SK-N-MC (cell line): ENCODE measurements at regions not wholly inside any gene's neighbourhood (a gene's known extent, or its start where the extent isn't known, plus 50 kb on each side); places are given as distances from the start of the nearest gene placed in this dataset.

Experiments used
- DNase-seq: peaks from one replicate; pipeline ENCODE4 v3.0.0-alpha.2; 2011; ENCODE audit warnings: low read depth, low spot score
- H3K27ac ChIP-seq: fragments of 200-600 bp; sonication (generic); 2 replicates; pipeline ENCODE4 v1.5.1; 2016; ENCODE audit warnings: mixed run types
- H3K36me3 ChIP-seq: fragments of 200-600 bp; sonication (generic); 2 replicates; pipeline ENCODE4 v1.6.1; 2017; ENCODE audit warnings: antibody characterized with exemption, low read length, mixed read lengths; ENCODE audit not compliant: insufficient read depth
- H3K4me3 ChIP-seq: fragments of 200-600 bp; sonication (generic); 2 replicates; pipeline ENCODE4 v1.5.1; 2016
- H3K9ac ChIP-seq: fragments of 200-600 bp; sonication (generic); 2 replicates; pipeline ENCODE4 v1.8.0; 2017; ENCODE audit warnings: mixed run types, mixed read lengths; ENCODE audit not compliant: insufficient read length
- H3K9me3 ChIP-seq: fragments of 200-600 bp; sonication (generic); 2 replicates; pipeline ENCODE4 v1.6.1; 2017; ENCODE audit warnings: low read depth, mild to moderate bottlenecking, antibody characterized with exemption, low read length, moderate library complexity, mixed read lengths
- EZH2 ChIP-seq: fragments of 200-600 bp; sonication (generic); IDR thresholded peaks from one replicate; pipeline ENCODE4 v1.6.1; 2017; ENCODE audit warnings: antibody characterized with exemption
- FOXP2 ChIP-seq: optimal IDR thresholded peaks from 2 replicates; pipeline ENCODE3; 2011; ENCODE audit warnings: mild to moderate bottlenecking, moderate library complexity; ENCODE audit not compliant: insufficient read depth; ENCODE audit errors: extremely low read length, control extremely low read depth
- POLR2AphosphoS5 ChIP-seq: IDR thresholded peaks from 2 replicates; pipeline ENCODE4 v1.6.1; 2012; ENCODE audit warnings: mild to moderate bottlenecking, low read depth, low read length, borderline replicate concordance

DNA sequence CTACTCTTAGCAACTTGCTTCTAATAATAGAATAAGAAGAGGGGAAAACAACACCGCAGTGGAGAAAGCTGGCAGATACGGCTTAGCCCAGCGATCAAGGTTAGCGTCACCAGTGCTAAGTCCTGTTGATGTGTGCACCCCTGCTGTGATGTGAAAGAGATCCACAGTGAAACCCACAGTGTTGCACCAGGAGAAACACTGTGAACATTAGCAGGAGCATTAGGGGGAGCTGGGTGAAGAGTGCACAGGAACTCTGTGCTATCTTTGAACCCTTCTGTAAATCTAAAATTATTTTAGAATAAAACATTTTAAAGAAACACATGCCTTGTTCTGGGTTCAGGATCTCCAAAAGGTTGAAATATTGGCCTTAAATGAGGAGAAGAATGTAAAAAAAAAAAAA, 154.1 kb upstream of the UNC5B start:
- no peak for TF ChIP-seq EZH2
- no peak for TF ChIP-seq FOXP2
- TF ChIP-seq POLR2AphosphoS5 = no peak
- DNase-seq = no peak

DNA sequence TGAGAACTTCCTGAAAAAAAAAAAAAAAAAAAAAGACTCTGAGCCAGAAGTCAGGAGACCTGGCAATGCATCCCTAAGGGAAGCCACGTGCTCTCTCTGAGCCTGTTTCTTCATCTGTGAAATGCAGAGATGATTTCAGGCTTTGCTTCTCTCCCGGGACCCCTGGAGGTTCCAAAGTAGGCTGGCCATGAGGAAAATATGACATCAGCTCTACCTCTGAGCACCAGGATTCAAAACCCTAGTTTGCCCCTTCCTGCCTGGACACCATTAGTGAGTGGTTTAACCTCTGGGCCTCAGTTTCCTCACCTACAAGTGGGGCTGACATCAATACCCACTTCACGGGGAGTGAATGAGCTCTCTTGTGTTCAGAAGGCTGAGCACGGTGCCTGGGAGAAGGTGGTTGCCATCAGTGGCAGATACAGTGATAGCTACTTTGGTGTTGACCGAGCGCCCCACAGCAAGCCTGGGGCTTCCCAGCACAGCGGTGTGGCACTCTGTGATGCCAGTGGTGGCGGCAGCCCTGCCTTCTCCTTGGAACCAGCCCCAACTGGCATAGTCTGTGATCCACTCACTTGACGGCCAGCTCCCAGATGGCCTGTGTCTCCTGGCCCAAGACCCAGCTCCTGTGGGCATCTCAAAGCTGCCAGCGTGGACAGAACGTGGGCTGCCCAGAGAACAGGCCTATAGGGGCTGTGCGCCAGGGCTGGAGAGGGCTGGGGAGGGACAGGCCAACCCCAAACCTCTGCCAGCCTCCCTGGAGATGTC, 153.1 kb upstream of the UNC5B start:
- TF ChIP-seq EZH2 = no peak
- no peak for TF ChIP-seq FOXP2
- TF ChIP-seq POLR2AphosphoS5 = no peak
- Histone ChIP-seq H3K9me3 (no peaks in the 10 kb centered on the region), H3K36me3 (no peaks in the 10 kb centered on the region), H3K9ac (no peak overlapping the region), H3K27ac (no peak overlapping the region), H3K4me3 (no peak overlapping the region)
- no peak for DNase-seq

More for the DNA sequence above, 154.1 kb upstream of the UNC5B start:
- Histone ChIP-seq H3K4me3 (no peak overlapping the region), H3K27ac (no peak overlapping the region), H3K9me3 (no peaks in the 10 kb centered on the region), H3K36me3 (no peaks in the 10 kb centered on the region), H3K9ac (no peak overlapping the region)

GRCh38 chr10:71059943-71060342, 152.4 kb upstream of the UNC5B start:
- no peak for DNase-seq
- no peak for TF ChIP-seq FOXP2
- Histone ChIP-seq H3K36me3 (no peaks in the 10 kb centered on the region), H3K9ac (no peak overlapping the region), H3K9me3 (no peaks in the 10 kb centered on the region), H3K4me3 (no peak overlapping the region), H3K27ac (no peak overlapping the region)

- Histone ChIP-seq H3K9me3 (no peaks in the 10 kb centered on the region), H3K4me3 (no peak overlapping the region), H3K9ac (no peak overlapping the region), H3K27ac (no peak overlapping the region), H3K36me3 (no peaks in the 10 kb centered on the region)
- no peak for DNase-seq
- no peak for TF ChIP-seq POLR2AphosphoS5
- TF ChIP-seq FOXP2 = no peak
- no peak for TF ChIP-seq EZH2
Measured at GRCh38 chr10:71060476-71061426, 151.6 kb upstream of the UNC5B start.

- Histone ChIP-seq H3K9ac (no peak overlapping the region), H3K27ac (no peak overlapping the region), H3K9me3 (no peaks in the 10 kb centered on the region), H3K4me3 (no peak overlapping the region), H3K36me3 (no peaks in the 10 kb centered on the region)
- no peak for TF ChIP-seq EZH2
- no peak for TF ChIP-seq FOXP2
- no peak for TF ChIP-seq POLR2AphosphoS5
- DNase-seq = no peak
Measured at GRCh38 chr10:71061472-71061871, 150.9 kb upstream of the UNC5B start.

GRCh38 chr10:71062156-71062555, 150.2 kb upstream of the UNC5B start:
- H3K4me3 ChIP-seq = no peak overlapping the region
- no peak for DNase-seq
- TF ChIP-seq EZH2 (no peak), FOXP2 (no peak), POLR2AphosphoS5 (no peak)
- H3K9ac ChIP-seq = no peak overlapping the region
- H3K36me3 ChIP-seq = no peaks in the 10 kb centered on the region
- H3K27ac ChIP-seq = no peak overlapping the region
- H3K9me3 ChIP-seq = no peaks in the 10 kb centered on the region

GRCh38 chr10:71063401-71063800, 149.0 kb upstream of the UNC5B start:
- H3K9me3 ChIP-seq = no peaks in the 10 kb centered on the region
- no peak overlapping the region for H3K9ac ChIP-seq
- no peak for DNase-seq
- TF ChIP-seq POLR2AphosphoS5 (no peak), EZH2 (no peak), FOXP2 (no peak)
- H3K36me3 ChIP-seq = no peaks in the 10 kb centered on the region
- H3K27ac ChIP-seq = no peak overlapping the region
- H3K4me3 ChIP-seq = no peak overlapping the region

DNA sequence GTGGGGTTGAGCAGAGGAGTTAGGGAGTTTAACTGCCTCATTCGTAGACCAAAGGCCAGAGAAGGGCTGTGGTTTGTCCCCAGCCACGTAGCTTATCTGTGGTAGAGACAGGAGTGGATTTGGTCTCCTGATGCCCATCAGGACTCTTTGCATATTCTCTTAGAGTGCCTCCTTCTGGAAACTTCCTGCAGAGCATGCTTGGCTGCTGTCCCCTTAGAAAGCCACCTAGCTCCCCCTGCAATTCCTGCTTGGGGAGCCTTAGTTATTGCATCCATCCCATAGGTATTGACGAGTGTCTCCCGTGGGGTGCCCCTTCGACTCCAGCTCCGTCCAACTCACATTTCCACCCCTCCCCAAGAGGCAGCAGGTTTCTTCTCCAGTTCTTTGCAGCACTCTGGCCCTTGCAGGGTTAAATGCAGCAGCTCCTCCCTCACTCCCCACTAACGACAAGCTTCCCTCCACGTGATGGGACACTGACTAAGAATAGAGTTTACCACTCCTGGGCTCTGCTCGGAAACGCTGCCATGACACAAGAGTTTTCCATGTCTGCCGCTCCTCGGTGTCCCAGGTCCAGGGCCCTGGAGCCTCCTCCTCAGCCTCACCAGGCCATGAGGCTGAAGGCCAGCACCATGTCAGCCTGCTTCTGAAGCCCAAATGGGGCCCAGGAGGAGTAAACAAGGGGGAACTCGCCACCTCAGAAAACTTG, 147.8 kb upstream of the UNC5B start:
- no peak overlapping the region for H3K27ac ChIP-seq
- no peak overlapping the region for H3K4me3 ChIP-seq
- TF ChIP-seq EZH2 = no peak
- no peak for TF ChIP-seq POLR2AphosphoS5
- no peak for TF ChIP-seq FOXP2
- no peak overlapping the region for H3K9ac ChIP-seq
- H3K36me3 ChIP-seq = no peaks in the 10 kb centered on the region
- DNase-seq = no peak
- H3K9me3 ChIP-seq = no peaks in the 10 kb centered on the region
